Activated naive CD8-positive, alpha-beta T cell treated with anti-CD3 and anti-CD28 coated beads, Interleukin-2, amount 50 U/mL, for 24 hours (primary cell): ENCODE measurements at regions not wholly inside any gene's neighbourhood (a gene's known extent, or its start where the extent isn't known, plus 50 kb on each side); places are given as distances from the start of the nearest gene placed in this dataset.

Experiments used
- ATAC-seq: fragments of 150-1000 bp; cut with Tn5 transposase; one replicate; pipeline ENCODE4 v1.10.0; 2021
- DNase-seq: peaks from one replicate; pipeline ENCODE4 v3.0.0; 2021
- H3K27ac Mint-ChIP-seq: one replicate; pipeline ENCODE4 v1.8.0; 2021; ENCODE audit warnings: mild to moderate bottlenecking, mixed read lengths
- H3K27me3 Mint-ChIP-seq: one replicate; pipeline ENCODE4 v1.8.0; 2021; ENCODE audit warnings: mixed read lengths
- H3K36me3 Mint-ChIP-seq: one replicate; pipeline ENCODE4 v1.8.0; 2021; ENCODE audit warnings: low read depth, mixed read lengths
- H3K4me1 Mint-ChIP-seq: one replicate; pipeline ENCODE4 v1.8.0; 2021; ENCODE audit warnings: mixed read lengths
- H3K4me3 Mint-ChIP-seq: one replicate; pipeline ENCODE4 v1.8.0; 2021; ENCODE audit warnings: mild to moderate bottlenecking, moderate library complexity, mixed read lengths
- H3K9me3 Mint-ChIP-seq: one replicate; pipeline ENCODE4 v1.8.0; 2021; ENCODE audit warnings: mixed read lengths

GRCh38 chr2:236674238-236674637 is 104.6 kb downstream of the ACKR3 start:
- H3K36me3 Mint-ChIP-seq: no peaks in the 10 kb centered on the region
- no peak overlapping the region for H3K4me3 Mint-ChIP-seq
- H3K27ac Mint-ChIP-seq: no peak overlapping the region
- H3K9me3 Mint-ChIP-seq: no peaks in the 10 kb centered on the region
- ATAC-seq (no peak), DNase-seq (no peak)
- H3K27me3 Mint-ChIP-seq: peaks cover 8% of the 10 kb centered on the region
- no peaks in the 10 kb centered on the region for H3K4me1 Mint-ChIP-seq

GRCh38 chr2:236674646-236675045 is 105.0 kb downstream of the ACKR3 start:
- Mint-ChIP-seq H3K4me1 (no peaks in the 10 kb centered on the region), H3K9me3 (no peaks in the 10 kb centered on the region), H3K4me3 (no peak overlapping the region), H3K27me3 (peaks cover 8% of the 10 kb centered on the region), H3K27ac (no peak overlapping the region), H3K36me3 (no peaks in the 10 kb centered on the region)
- DNase-seq (no peak), ATAC-seq (no peak)

- Mint-ChIP-seq H3K27me3 (peaks cover 8% of the 10 kb centered on the region), H3K9me3 (no peaks in the 10 kb centered on the region), H3K4me1 (no peaks in the 10 kb centered on the region), H3K27ac (no peak overlapping the region), H3K36me3 (no peaks in the 10 kb centered on the region), H3K4me3 (no peak overlapping the region)
- no peak for ATAC-seq
- DNase-seq: no peak
Measured at GRCh38 chr2:236675051-236675450, 105.4 kb downstream of the ACKR3 start.

- no peak for DNase-seq
- Mint-ChIP-seq H3K4me3 (no peak overlapping the region), H3K4me1 (no peaks in the 10 kb centered on the region), H3K27ac (no peak overlapping the region), H3K36me3 (no peaks in the 10 kb centered on the region), H3K27me3 (peaks cover 8% of the 10 kb centered on the region), H3K9me3 (no peaks in the 10 kb centered on the region)
- ATAC-seq: no peak
Measured at GRCh38 chr2:236675526-236675925, 105.9 kb downstream of the ACKR3 start.

- H3K36me3 Mint-ChIP-seq: no peaks in the 10 kb centered on the region
- peaks cover 8% of the 10 kb centered on the region for H3K27me3 Mint-ChIP-seq
- ATAC-seq (no peak), DNase-seq (no peak)
- no peaks in the 10 kb centered on the region for H3K9me3 Mint-ChIP-seq
- H3K4me3 Mint-ChIP-seq: no peak overlapping the region
- H3K4me1 Mint-ChIP-seq: no peaks in the 10 kb centered on the region
- no peak overlapping the region for H3K27ac Mint-ChIP-seq
Measured at GRCh38 chr2:236676136-236676873, 106.7 kb downstream of the ACKR3 start.

GRCh38 chr2:236677368-236677767 is 107.7 kb downstream of the ACKR3 start:
- no peak overlapping the region for H3K27ac Mint-ChIP-seq
- H3K4me1 Mint-ChIP-seq: no peaks in the 10 kb centered on the region
- no peak overlapping the region for H3K4me3 Mint-ChIP-seq
- no peaks in the 10 kb centered on the region for H3K9me3 Mint-ChIP-seq
- ATAC-seq: no peak
- H3K36me3 Mint-ChIP-seq: no peaks in the 10 kb centered on the region
- DNase-seq: no peak
- H3K27me3 Mint-ChIP-seq: peaks cover 8% of the 10 kb centered on the region

GRCh38 chr2:236678307-236678975 is 108.8 kb downstream of the ACKR3 start:
- no peak overlapping the region for H3K4me3 Mint-ChIP-seq
- DNase-seq: no peak

GRCh38 chr2:236679884-236680860 is 110.5 kb downstream of the ACKR3 start:
- no peak overlapping the region for H3K27ac Mint-ChIP-seq
- no peaks in the 10 kb centered on the region for H3K36me3 Mint-ChIP-seq
- ATAC-seq (no peak), DNase-seq (no peak)
- no peaks in the 10 kb centered on the region for H3K9me3 Mint-ChIP-seq
- H3K4me3 Mint-ChIP-seq: no peak overlapping the region
- H3K27me3 Mint-ChIP-seq: peaks cover 7% of the 10 kb centered on the region
- no peaks in the 10 kb centered on the region for H3K4me1 Mint-ChIP-seq

More at GRCh38 chr2:236678307-236678975, 108.8 kb downstream of the ACKR3 start:
- ATAC-seq: no peak
- no peak overlapping the region for H3K27ac Mint-ChIP-seq
- H3K9me3 Mint-ChIP-seq: no peaks in the 10 kb centered on the region
- no peaks in the 10 kb centered on the region for H3K36me3 Mint-ChIP-seq
- peaks cover 7% of the 10 kb centered on the region for H3K27me3 Mint-ChIP-seq
- no peaks in the 10 kb centered on the region for H3K4me1 Mint-ChIP-seq

GRCh38 chr2:236682651-236683422 is 113.2 kb downstream of the ACKR3 start:
- ATAC-seq (no peak), DNase-seq (no peak)
- Mint-ChIP-seq H3K9me3 (no peaks in the 10 kb centered on the region), H3K4me3 (no peak overlapping the region), H3K4me1 (no peaks in the 10 kb centered on the region), H3K36me3 (no peaks in the 10 kb centered on the region), H3K27ac (no peak overlapping the region), H3K27me3 (peaks cover 9% of the 10 kb centered on the region)

- Mint-ChIP-seq H3K27me3 (peaks cover 6% of the 10 kb centered on the region), H3K27ac (no peak overlapping the region), H3K4me3 (no peak overlapping the region), H3K4me1 (no peaks in the 10 kb centered on the region), H3K36me3 (no peaks in the 10 kb centered on the region), H3K9me3 (no peaks in the 10 kb centered on the region)
- DNase-seq (no peak), ATAC-seq (no peak)
Measured at GRCh38 chr2:236684504-236685256, 115.1 kb downstream of the ACKR3 start.

GRCh38 chr2:236685361-236685760 is 115.7 kb downstream of the ACKR3 start:
- ATAC-seq (no peak), DNase-seq (no peak)
- Mint-ChIP-seq H3K27ac (no peak overlapping the region), H3K36me3 (no peaks in the 10 kb centered on the region), H3K4me3 (no peak overlapping the region), H3K9me3 (no peaks in the 10 kb centered on the region), H3K4me1 (no peaks in the 10 kb centered on the region), H3K27me3 (peaks cover 6% of the 10 kb centered on the region)

GRCh38 chr2:236685979-236686520 is 116.4 kb downstream of the ACKR3 start:
- ATAC-seq (no peak), DNase-seq (no peak)
- no peaks in the 10 kb centered on the region for H3K9me3 Mint-ChIP-seq
- no peaks in the 10 kb centered on the region for H3K4me1 Mint-ChIP-seq
- H3K4me3 Mint-ChIP-seq: no peak overlapping the region
- H3K36me3 Mint-ChIP-seq: no peaks in the 10 kb centered on the region
- no peak overlapping the region for H3K27ac Mint-ChIP-seq
- H3K27me3 Mint-ChIP-seq: peaks cover 10% of the 10 kb centered on the region

- no peaks in the 10 kb centered on the region for H3K36me3 Mint-ChIP-seq
- no peak overlapping the region for H3K27ac Mint-ChIP-seq
- DNase-seq: no peak
- no peaks in the 10 kb centered on the region for H3K9me3 Mint-ChIP-seq
- peaks cover 10% of the 10 kb centered on the region for H3K27me3 Mint-ChIP-seq
- ATAC-seq: no peak
- no peak overlapping the region for H3K4me3 Mint-ChIP-seq
- H3K4me1 Mint-ChIP-seq: no peaks in the 10 kb centered on the region
Measured at GRCh38 chr2:236686561-236686960, 116.9 kb downstream of the ACKR3 start.
